HEK293 (cell line): ENCODE measurements at regions not wholly inside any gene's neighbourhood (a gene's known extent, or its start where the extent isn't known, plus 50 kb on each side); places are given as distances from the start of the nearest gene placed in this dataset.

Experiments
- CTCF ChIA-PET: fragments of 350-600 bp; formaldehyde crosslinking; extraction: SDS; loops from one replicate; lab custom pipeline; 2021; ENCODE audit warnings: antibody characterized with exemption; lab: Yijun Ruan, JAX
- POLR2A ChIA-PET: fragments of 300-600 bp; formaldehyde crosslinking; extraction: SDS; loops from one replicate; lab custom pipeline; 2020; ENCODE audit warnings: antibody characterized with exemption, inconsistent platforms; lab: Yijun Ruan, JAX
- H3K27ac ChIP-seq: fragments of 200-500 bp; sonication (Bioruptor generic); 2 replicates; pipeline ENCODE4 v1.5.1; 2014; ENCODE audit warnings: low read depth, low read length, control low read depth, inconsistent platforms; ENCODE audit errors: extremely low read depth
- H3K36me3 ChIP-seq, 2 experiments: fragments of 200-500 bp in 1 of 2; sonication (Bioruptor generic) in 1 of 2; 1 replicate in 1 of 2; 2 replicates in 1 of 2; pipeline ENCODE4 v1.5.1; 2014 to 2017; ENCODE audit warnings: inconsistent platforms in 2 of 2, low read length in 2 of 2; ENCODE audit not compliant: control insufficient read depth in 2 of 2, insufficient read depth in 1 of 2
- H3K4me1 ChIP-seq: fragments of 200-500 bp; sonication (Bioruptor generic); 2 replicates; pipeline ENCODE4 v1.5.1; 2014; ENCODE audit warnings: mild to moderate bottlenecking, low read length, inconsistent platforms; ENCODE audit not compliant: control insufficient read depth, insufficient read depth
- H3K4me3 ChIP-seq: 2 replicates; pipeline ENCODE4 v1.5.1; 2011; ENCODE audit warnings: low read depth, mild to moderate bottlenecking, control low read depth, low read length, moderate library complexity
- H3K9me3 ChIP-seq: fragments of 200-500 bp; sonication (Bioruptor generic); 2 replicates; pipeline ENCODE4 v1.5.1; 2014; ENCODE audit warnings: low read depth, low read length, inconsistent platforms; ENCODE audit not compliant: control insufficient read depth, insufficient read depth
- ZNF133 ChIP-seq: fragments of 450-650 bp; formaldehyde crosslinking; IDR thresholded peaks from 2 replicates; pipeline ENCODE4 v1.5.1; 2016; ENCODE audit warnings: missing biosample characterization, missing genetic modification characterization
- ZNF37A ChIP-seq: fragments of 450-650 bp; IDR thresholded peaks from 2 replicates; pipeline ENCODE4 v1.5.1; 2018; ENCODE audit warnings: missing biosample characterization, missing genetic modification characterization
- ZNF398 ChIP-seq: fragments of 450-650 bp; formaldehyde crosslinking; IDR thresholded peaks from 2 replicates; pipeline ENCODE4 v1.5.1; 2017; ENCODE audit warnings: missing biosample characterization, missing genetic modification characterization
- ZNF473 ChIP-seq: fragments of 450-650 bp; formaldehyde crosslinking; IDR thresholded peaks from 2 replicates; pipeline ENCODE4 v1.5.1; 2017; ENCODE audit warnings: missing biosample characterization, missing genetic modification characterization
- ZNF561 ChIP-seq: fragments of 450-650 bp; IDR thresholded peaks from 2 replicates; pipeline ENCODE4 v1.5.1; 2018; ENCODE audit warnings: missing biosample characterization, missing genetic modification characterization, borderline replicate concordance
- ZNF571 ChIP-seq: fragments of 450-650 bp; formaldehyde crosslinking; IDR thresholded peaks from 2 replicates; pipeline ENCODE4 v1.5.0; 2017; ENCODE audit warnings: missing biosample characterization, missing genetic modification characterization
- ZNF600 ChIP-seq: fragments of 450-650 bp; formaldehyde crosslinking; IDR thresholded peaks from 2 replicates; pipeline ENCODE4 v1.5.1; 2016; ENCODE audit warnings: missing biosample characterization, missing genetic modification characterization
- ZNF639 ChIP-seq: fragments of 450-650 bp; formaldehyde crosslinking; IDR thresholded peaks from 2 replicates; pipeline ENCODE4 v1.5.1; 2016; ENCODE audit warnings: missing biosample characterization, missing genetic modification characterization
- ZNF645 ChIP-seq: fragments of 450-650 bp; formaldehyde crosslinking; IDR thresholded peaks from 2 replicates; pipeline ENCODE4; 2016; ENCODE audit warnings: missing biosample characterization, missing genetic modification characterization
- ZNF692 ChIP-seq: fragments of 450-650 bp; formaldehyde crosslinking; IDR thresholded peaks from 2 replicates; pipeline ENCODE4 v1.5.1; 2016; ENCODE audit warnings: missing biosample characterization, missing genetic modification characterization
- TF ChIP-seq, protein P1 (sequence below): fragments of 450-650 bp; formaldehyde crosslinking; IDR thresholded peaks from 2 replicates; pipeline ENCODE4 v1.5.1; 2017; ENCODE audit warnings: missing biosample characterization, missing genetic modification characterization
- TF ChIP-seq, protein P2 (sequence below): IDR thresholded peaks from 2 replicates; pipeline ENCODE4 v1.6.1; 2011; ENCODE audit warnings: mild to moderate bottlenecking, low read depth, low read length, borderline replicate concordance
- TF ChIP-seq, protein P3 (sequence below): fragments of 450-650 bp; formaldehyde crosslinking; conservative IDR thresholded peaks from 2 replicates; pipeline ENCODE4 v1.5.1; 2016; ENCODE audit warnings: low read depth, missing biosample characterization, missing genetic modification characterization
- TF ChIP-seq, protein P4 (sequence below): fragments of 450-650 bp; formaldehyde crosslinking; IDR thresholded peaks from 2 replicates; pipeline ENCODE4 v1.5.0; 2017; ENCODE audit warnings: missing biosample characterization, missing genetic modification characterization, borderline replicate concordance

GRCh38 chr5:44565902-44566301, 176.7 kb upstream of the FGF10 start (continued):
- TF ChIP-seq, protein P1, sequence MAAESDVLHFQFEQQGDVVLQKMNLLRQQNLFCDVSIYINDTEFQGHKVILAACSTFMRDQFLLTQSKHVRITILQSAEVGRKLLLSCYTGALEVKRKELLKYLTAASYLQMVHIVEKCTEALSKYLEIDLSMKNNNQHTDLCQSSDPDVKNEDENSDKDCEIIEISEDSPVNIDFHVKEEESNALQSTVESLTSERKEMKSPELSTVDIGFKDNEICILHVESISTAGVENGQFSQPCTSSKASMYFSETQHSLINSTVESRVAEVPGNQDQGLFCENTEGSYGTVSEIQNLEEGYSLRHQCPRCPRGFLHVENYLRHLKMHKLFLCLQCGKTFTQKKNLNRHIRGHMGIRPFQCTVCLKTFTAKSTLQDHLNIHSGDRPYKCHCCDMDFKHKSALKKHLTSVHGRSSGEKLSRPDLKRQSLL (tag by site-specific recombination), result no peak
- TF ChIP-seq, protein P2, sequence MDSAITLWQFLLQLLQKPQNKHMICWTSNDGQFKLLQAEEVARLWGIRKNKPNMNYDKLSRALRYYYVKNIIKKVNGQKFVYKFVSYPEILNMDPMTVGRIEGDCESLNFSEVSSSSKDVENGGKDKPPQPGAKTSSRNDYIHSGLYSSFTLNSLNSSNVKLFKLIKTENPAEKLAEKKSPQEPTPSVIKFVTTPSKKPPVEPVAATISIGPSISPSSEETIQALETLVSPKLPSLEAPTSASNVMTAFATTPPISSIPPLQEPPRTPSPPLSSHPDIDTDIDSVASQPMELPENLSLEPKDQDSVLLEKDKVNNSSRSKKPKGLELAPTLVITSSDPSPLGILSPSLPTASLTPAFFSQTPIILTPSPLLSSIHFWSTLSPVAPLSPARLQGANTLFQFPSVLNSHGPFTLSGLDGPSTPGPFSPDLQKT, result no peak

- H3K4me3 ChIP-seq, result no peak overlapping the region
- H3K36me3 ChIP-seq, result no peaks in the 10 kb centered on the region
- no peaks in the 10 kb centered on the region for H3K4me1 ChIP-seq
- CTCF ChIA-PET, result interaction anchor here (1.0 kb wide), 1 partner anchor 38 kb away, joined by 3 read pairs; no protein-coding TSS in a partner anchor
- no peaks in the 10 kb centered on the region for H3K9me3 ChIP-seq
- POLR2A ChIA-PET, result no interaction called here
- TF ChIP-seq, protein P3, sequence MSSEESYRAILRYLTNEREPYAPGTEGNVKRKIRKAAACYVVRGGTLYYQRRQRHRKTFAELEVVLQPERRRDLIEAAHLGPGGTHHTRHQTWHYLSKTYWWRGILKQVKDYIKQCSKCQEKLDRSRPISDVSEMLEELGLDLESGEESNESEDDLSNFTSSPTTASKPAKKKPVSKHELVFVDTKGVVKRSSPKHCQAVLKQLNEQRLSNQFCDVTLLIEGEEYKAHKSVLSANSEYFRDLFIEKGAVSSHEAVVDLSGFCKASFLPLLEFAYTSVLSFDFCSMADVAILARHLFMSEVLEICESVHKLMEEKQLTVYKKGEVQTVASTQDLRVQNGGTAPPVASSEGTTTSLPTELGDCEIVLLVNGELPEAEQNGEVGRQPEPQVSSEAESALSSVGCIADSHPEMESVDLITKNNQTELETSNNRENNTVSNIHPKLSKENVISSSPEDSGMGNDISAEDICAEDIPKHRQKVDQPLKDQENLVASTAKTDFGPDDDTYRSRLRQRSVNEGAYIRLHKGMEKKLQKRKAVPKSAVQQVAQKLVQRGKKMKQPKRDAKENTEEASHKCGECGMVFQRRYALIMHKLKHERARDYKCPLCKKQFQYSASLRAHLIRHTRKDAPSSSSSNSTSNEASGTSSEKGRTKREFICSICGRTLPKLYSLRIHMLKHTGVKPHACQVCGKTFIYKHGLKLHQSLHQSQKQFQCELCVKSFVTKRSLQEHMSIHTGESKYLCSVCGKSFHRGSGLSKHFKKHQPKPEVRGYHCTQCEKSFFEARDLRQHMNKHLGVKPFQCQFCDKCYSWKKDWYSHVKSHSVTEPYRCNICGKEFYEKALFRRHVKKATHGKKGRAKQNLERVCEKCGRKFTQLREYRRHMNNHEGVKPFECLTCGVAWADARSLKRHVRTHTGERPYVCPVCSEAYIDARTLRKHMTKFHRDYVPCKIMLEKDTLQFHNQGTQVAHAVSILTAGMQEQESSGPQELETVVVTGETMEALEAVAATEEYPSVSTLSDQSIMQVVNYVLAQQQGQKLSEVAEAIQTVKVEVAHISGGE, result no peak
- no peak for TF ChIP-seq ZNF133
- TF ChIP-seq ZNF600 (tag by site-specific recombination), result no peak
- TF ChIP-seq, protein P2, result no peak
- TF ChIP-seq ZNF561 (tag by site-specific recombination), result no peak
- TF ChIP-seq ZNF473 (tag by site-specific recombination), result no peak
- no peak for TF ChIP-seq ZNF37A (tag by site-specific recombination)
- no peak overlapping the region for H3K27ac ChIP-seq
Measured at GRCh38 chr5:44565360-44565759, 176.1 kb upstream of the FGF10 start.

- ChIA-PET CTCF (interaction anchor here (1.3 to 1.4 kb wide), 2 partner anchors 10 to 228 kb away, joined by 3 to 4 read pairs; no protein-coding TSS in a partner anchor), POLR2A (no interaction called here)
- TF ChIP-seq ZNF571 (tag by site-specific recombination), result no peak
- no peak for TF ChIP-seq ZNF692
- TF ChIP-seq ZNF639 (tag by site-specific recombination), result no peak
- no peak for TF ChIP-seq ZNF398 (tag by site-specific recombination)
- no peak for TF ChIP-seq ZNF645 (tag by site-specific recombination)
- TF ChIP-seq, protein P4, sequence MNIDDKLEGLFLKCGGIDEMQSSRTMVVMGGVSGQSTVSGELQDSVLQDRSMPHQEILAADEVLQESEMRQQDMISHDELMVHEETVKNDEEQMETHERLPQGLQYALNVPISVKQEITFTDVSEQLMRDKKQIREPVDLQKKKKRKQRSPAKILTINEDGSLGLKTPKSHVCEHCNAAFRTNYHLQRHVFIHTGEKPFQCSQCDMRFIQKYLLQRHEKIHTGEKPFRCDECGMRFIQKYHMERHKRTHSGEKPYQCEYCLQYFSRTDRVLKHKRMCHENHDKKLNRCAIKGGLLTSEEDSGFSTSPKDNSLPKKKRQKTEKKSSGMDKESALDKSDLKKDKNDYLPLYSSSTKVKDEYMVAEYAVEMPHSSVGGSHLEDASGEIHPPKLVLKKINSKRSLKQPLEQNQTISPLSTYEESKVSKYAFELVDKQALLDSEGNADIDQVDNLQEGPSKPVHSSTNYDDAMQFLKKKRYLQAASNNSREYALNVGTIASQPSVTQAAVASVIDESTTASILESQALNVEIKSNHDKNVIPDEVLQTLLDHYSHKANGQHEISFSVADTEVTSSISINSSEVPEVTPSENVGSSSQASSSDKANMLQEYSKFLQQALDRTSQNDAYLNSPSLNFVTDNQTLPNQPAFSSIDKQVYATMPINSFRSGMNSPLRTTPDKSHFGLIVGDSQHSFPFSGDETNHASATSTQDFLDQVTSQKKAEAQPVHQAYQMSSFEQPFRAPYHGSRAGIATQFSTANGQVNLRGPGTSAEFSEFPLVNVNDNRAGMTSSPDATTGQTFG (tag by site-specific recombination), result no peak
- Histone ChIP-seq H3K4me1 (no peaks in the 10 kb centered on the region), H3K27ac (no peak overlapping the region), H3K36me3 (no peaks in the 10 kb centered on the region), H3K9me3 (no peaks in the 10 kb centered on the region), H3K4me3 (no peak overlapping the region)
Measured at GRCh38 chr5:44546286-44546685, 157.1 kb upstream of the FGF10 start.
